Naive B cell (primary cell): ENCODE measurements at regions not wholly inside any gene's neighbourhood (a gene's known extent, or its start where the extent isn't known, plus 50 kb on each side); places are given as distances from the start of the nearest gene placed in this dataset.

Experiments used
- ATAC-seq, 2 donors: fragments of 150-1000 bp; cut with Tn5 transposase; 2 replicates each; pipeline ENCODE4 v1.10.0; 2021; ENCODE audit warnings: low read depth in 2 of 2, mild to moderate bottlenecking in 2 of 2, moderate library complexity in 2 of 2
- DNase-seq: peaks from one replicate; pipeline ENCODE4 v3.0.0; 2022
- H3K27ac Mint-ChIP-seq, 6 donors: one replicate each; pipeline ENCODE4 v1.8.0; 2020 to 2022; ENCODE audit warnings: mild to moderate bottlenecking in 6 of 6, mixed read lengths in 6 of 6, moderate library complexity in 5 of 6, inconsistent platforms in 2 of 6
- H3K27me3 Mint-ChIP-seq, 3 donors: one replicate each; pipeline ENCODE4 v1.8.0; 2021 to 2022; ENCODE audit warnings: mixed read lengths in 3 of 3, mild to moderate bottlenecking in 1 of 3
- H3K36me3 Mint-ChIP-seq, 2 donors: one replicate each; pipeline ENCODE4 v1.8.0; 2020 to 2022; ENCODE audit warnings: mixed read lengths in 2 of 2, inconsistent platforms in 1 of 2, mild to moderate bottlenecking in 1 of 2
- H3K4me1 Mint-ChIP-seq, 3 donors: one replicate each; pipeline ENCODE4 v1.8.0; 2020 to 2022; ENCODE audit warnings: mixed read lengths in 3 of 3, inconsistent platforms in 1 of 3, mild to moderate bottlenecking in 1 of 3, moderate library complexity in 1 of 3
- H3K4me3 Mint-ChIP-seq, 8 donors: one replicate each; pipeline ENCODE4 v1.8.0; 2020 to 2022; ENCODE audit warnings: mild to moderate bottlenecking in 8 of 8, mixed read lengths in 8 of 8, moderate library complexity in 8 of 8, inconsistent platforms in 2 of 8
- H3K9me3 Mint-ChIP-seq, 7 donors: one replicate each; pipeline ENCODE4 v1.8.0; 2020 to 2022; ENCODE audit warnings: mixed read lengths in 7 of 7, mild to moderate bottlenecking in 5 of 7, inconsistent platforms in 2 of 7, moderate library complexity in 1 of 7

GRCh38 chr11:71201936-71202597, 50.3 kb downstream of the SHANK2 start:
- Mint-ChIP-seq H3K4me1 (peaks cover 11 to 18% (median 16%) of the 10 kb centered on the region in 3 donors), H3K27ac (no peak overlapping the region), H3K4me3 (no peak overlapping the region), H3K9me3 (no peaks in the 10 kb centered on the region), H3K27me3 (peaks cover 0 to 28% (median 6%) of the 10 kb centered on the region in 3 donors), H3K36me3 (no peaks in the 10 kb centered on the region)
- ATAC-seq, result no peak
- DNase-seq, result no peak

GRCh38 chr11:71201231-71201630, 51.1 kb downstream of the SHANK2 start:
- H3K27ac Mint-ChIP-seq, result no peak overlapping the region

GRCh38 chr11:71200761-71201160, 51.6 kb downstream of the SHANK2 start:
- peak overlapping the region in 3 of 6 donors; percentile 5 to 85 (median 9) for H3K27ac Mint-ChIP-seq
- H3K27me3 Mint-ChIP-seq, result peaks cover 0 to 25% (median 6%) of the 10 kb centered on the region in 3 donors
- no peaks in the 10 kb centered on the region for H3K9me3 Mint-ChIP-seq

More at GRCh38 chr11:71201231-71201630, 51.1 kb downstream of the SHANK2 start:
- Mint-ChIP-seq H3K27me3 (peaks cover 0 to 29% (median 6%) of the 10 kb centered on the region in 3 donors), H3K4me3 (peak overlapping the region in 1 of 8 donors; percentile 18), H3K9me3 (no peaks in the 10 kb centered on the region), H3K36me3 (no peaks in the 10 kb centered on the region), H3K4me1 (peaks cover 11 to 18% (median 16%) of the 10 kb centered on the region in 3 donors)
- DNase-seq (no peak), ATAC-seq (no peak)

GRCh38 chr11:71200172-71200716, 52.1 kb downstream of the SHANK2 start:
- Mint-ChIP-seq H3K4me3 (no peak overlapping the region), H3K27ac (peak overlapping the region in 2 of 6 donors; percentile 9 to 85), H3K9me3 (no peaks in the 10 kb centered on the region), H3K27me3 (peaks cover 0 to 20% (median 6%) of the 10 kb centered on the region in 3 donors), H3K4me1 (peaks cover 11 to 18% (median 16%) of the 10 kb centered on the region in 3 donors), H3K36me3 (no peaks in the 10 kb centered on the region)
- DNase-seq, result no peak
- no peak for ATAC-seq

More at GRCh38 chr11:71200761-71201160, 51.6 kb downstream of the SHANK2 start:
- peaks cover 11 to 18% (median 16%) of the 10 kb centered on the region in 3 donors for H3K4me1 Mint-ChIP-seq
- peak; percentile 46 to 61 for ATAC-seq
- H3K4me3 Mint-ChIP-seq, result no peak overlapping the region
- DNase-seq, result no peak
- H3K36me3 Mint-ChIP-seq, result no peaks in the 10 kb centered on the region

GRCh38 chr11:71199226-71199820, 53.1 kb downstream of the SHANK2 start:
- no peak for ATAC-seq

GRCh38 chr11:71198823-71199165, 53.6 kb downstream of the SHANK2 start:
- DNase-seq (no peak), ATAC-seq (no peak)
- Mint-ChIP-seq H3K27me3 (peaks cover 4 to 23% (median 6%) of the 10 kb centered on the region in 3 donors), H3K4me3 (peak overlapping the region in 1 of 8 donors; percentile 15), H3K36me3 (no peaks in the 10 kb centered on the region), H3K9me3 (no peaks in the 10 kb centered on the region), H3K27ac (no peak overlapping the region), H3K4me1 (peaks cover 11 to 18% (median 16%) of the 10 kb centered on the region in 3 donors)

More at GRCh38 chr11:71199226-71199820, 53.1 kb downstream of the SHANK2 start:
- no peak for DNase-seq
- Mint-ChIP-seq H3K36me3 (no peaks in the 10 kb centered on the region), H3K27ac (peak overlapping the region in 1 of 6 donors; percentile 19), H3K9me3 (no peaks in the 10 kb centered on the region), H3K4me3 (no peak overlapping the region), H3K4me1 (peaks cover 11 to 18% (median 16%) of the 10 kb centered on the region in 3 donors), H3K27me3 (peaks cover 0 to 18% (median 6%) of the 10 kb centered on the region in 3 donors)

- Mint-ChIP-seq H3K4me1 (peaks cover 11 to 17% (median 14%) of the 10 kb centered on the region in 3 donors), H3K27ac (no peak overlapping the region), H3K27me3 (peaks cover 4 to 26% (median 6%) of the 10 kb centered on the region in 3 donors), H3K9me3 (no peaks in the 10 kb centered on the region), H3K4me3 (peak overlapping the region in 1 of 8 donors; percentile 15), H3K36me3 (no peaks in the 10 kb centered on the region)
- DNase-seq, result no peak
- no peak for ATAC-seq
Observed at GRCh38 chr11:71198141-71198822, 54.1 kb downstream of the SHANK2 start.

GRCh38 chr11:71197096-71197495, 55.3 kb downstream of the SHANK2 start:
- peaks cover 6 to 14% (median 11%) of the 10 kb centered on the region in 3 donors for H3K4me1 Mint-ChIP-seq
- DNase-seq (no peak), ATAC-seq (no peak)
- H3K4me3 Mint-ChIP-seq, result no peak overlapping the region
- no peaks in the 10 kb centered on the region for H3K36me3 Mint-ChIP-seq
- peak overlapping the region in 1 of 6 donors; percentile 30 for H3K27ac Mint-ChIP-seq
- no peaks in the 10 kb centered on the region for H3K9me3 Mint-ChIP-seq
- peaks cover 6 to 20% (median 6%) of the 10 kb centered on the region in 3 donors for H3K27me3 Mint-ChIP-seq

- DNase-seq, result no peak
Observed at GRCh38 chr11:71194710-71195109, 57.7 kb downstream of the SHANK2 start.

GRCh38 chr11:71193431-71193830, 58.9 kb downstream of the SHANK2 start:
- H3K4me3 Mint-ChIP-seq, result no peak overlapping the region
- ATAC-seq, result no peak

More at GRCh38 chr11:71194710-71195109, 57.7 kb downstream of the SHANK2 start:
- ATAC-seq, result no peak
- no peak overlapping the region for H3K4me3 Mint-ChIP-seq
- no peaks in the 10 kb centered on the region for H3K9me3 Mint-ChIP-seq
- H3K27me3 Mint-ChIP-seq, result peaks cover 6 to 21% (median 6%) of the 10 kb centered on the region in 3 donors
- no peak overlapping the region for H3K27ac Mint-ChIP-seq
- H3K4me1 Mint-ChIP-seq, result no peaks in the 10 kb centered on the region
- H3K36me3 Mint-ChIP-seq, result no peaks in the 10 kb centered on the region

GRCh38 chr11:71192629-71193028, 59.7 kb downstream of the SHANK2 start:
- Mint-ChIP-seq H3K4me1 (no peaks in the 10 kb centered on the region), H3K9me3 (no peaks in the 10 kb centered on the region), H3K36me3 (no peaks in the 10 kb centered on the region), H3K27ac (no peak overlapping the region), H3K27me3 (peaks cover 12 to 29% (median 14%) of the 10 kb centered on the region in 3 donors), H3K4me3 (no peak overlapping the region)
- ATAC-seq (no peak), DNase-seq (no peak)

More at GRCh38 chr11:71193431-71193830, 58.9 kb downstream of the SHANK2 start:
- no peaks in the 10 kb centered on the region for H3K9me3 Mint-ChIP-seq
- peaks cover 6 to 21% (median 6%) of the 10 kb centered on the region in 3 donors for H3K27me3 Mint-ChIP-seq
- no peaks in the 10 kb centered on the region for H3K4me1 Mint-ChIP-seq
- H3K27ac Mint-ChIP-seq, result no peak overlapping the region
- H3K36me3 Mint-ChIP-seq, result no peaks in the 10 kb centered on the region
- DNase-seq, result no peak

GRCh38 chr11:71191201-71191600, 61.2 kb downstream of the SHANK2 start:
- Mint-ChIP-seq H3K27me3 (peaks cover 15 to 25% (median 17%) of the 10 kb centered on the region in 3 donors), H3K36me3 (no peaks in the 10 kb centered on the region), H3K9me3 (no peaks in the 10 kb centered on the region), H3K4me1 (no peaks in the 10 kb centered on the region), H3K27ac (no peak overlapping the region), H3K4me3 (no peak overlapping the region)
- no peak for DNase-seq
- no peak for ATAC-seq

- H3K27ac Mint-ChIP-seq, result no peak overlapping the region
- no peaks in the 10 kb centered on the region for H3K9me3 Mint-ChIP-seq
- no peak for DNase-seq
- no peak overlapping the region for H3K4me3 Mint-ChIP-seq
- ATAC-seq, result no peak
- H3K4me1 Mint-ChIP-seq, result no peaks in the 10 kb centered on the region
- peaks cover 15 to 25% (median 17%) of the 10 kb centered on the region in 3 donors for H3K27me3 Mint-ChIP-seq
- H3K36me3 Mint-ChIP-seq, result no peaks in the 10 kb centered on the region
Observed at GRCh38 chr11:71190551-71190950, 61.8 kb downstream of the SHANK2 start.
